ENCODE measurements at regions not wholly inside any gene's neighbourhood (a gene's known extent, or its start where the extent isn't known, plus 50 kb on each side); places are given as distances from the start of the nearest gene placed in this dataset.

DNA sequence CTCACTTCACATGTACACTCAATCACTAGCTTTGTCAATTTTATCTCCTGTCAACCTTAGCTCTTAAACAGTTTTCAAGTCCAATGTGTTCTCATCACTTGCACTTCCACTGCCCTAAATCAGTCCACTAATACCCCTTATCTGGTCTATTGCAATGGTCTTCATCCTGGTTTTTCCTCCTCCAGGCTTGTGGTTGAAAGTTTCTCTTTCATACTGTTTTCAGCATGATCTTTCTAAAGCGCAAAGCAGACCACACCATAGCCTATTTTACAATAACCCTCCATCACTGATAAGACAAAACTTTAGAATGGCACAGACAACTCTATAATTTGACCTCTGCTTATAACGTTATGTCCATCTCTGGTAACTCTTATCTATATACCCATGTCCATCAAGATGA is 62.0 kb upstream of the DDHD1 start:
- no peak for DNase-seq (ENCODE audit: low spot score)

DNA sequence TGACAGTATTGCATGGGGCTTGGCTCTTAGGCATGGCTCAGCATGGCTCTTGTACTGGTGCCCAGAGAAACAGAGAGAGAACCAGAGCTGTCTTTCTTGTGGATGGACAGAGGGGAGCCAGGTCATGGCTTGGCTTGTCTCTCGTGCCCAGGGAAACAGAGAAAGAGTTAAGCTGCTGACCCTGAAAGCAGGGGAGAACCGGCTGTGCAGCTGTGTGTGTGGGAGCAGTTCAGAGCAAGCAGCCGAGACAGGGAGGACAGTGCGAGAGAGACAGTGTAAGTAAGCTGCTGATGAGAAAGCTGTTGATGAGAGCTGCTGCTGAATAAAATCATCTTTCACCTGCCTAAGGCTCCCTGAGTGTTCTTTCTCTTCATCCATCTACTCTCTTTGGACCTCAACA is 61.3 kb upstream of the DDHD1 start:
- no peak for DNase-seq (ENCODE audit: low spot score)

DNA sequence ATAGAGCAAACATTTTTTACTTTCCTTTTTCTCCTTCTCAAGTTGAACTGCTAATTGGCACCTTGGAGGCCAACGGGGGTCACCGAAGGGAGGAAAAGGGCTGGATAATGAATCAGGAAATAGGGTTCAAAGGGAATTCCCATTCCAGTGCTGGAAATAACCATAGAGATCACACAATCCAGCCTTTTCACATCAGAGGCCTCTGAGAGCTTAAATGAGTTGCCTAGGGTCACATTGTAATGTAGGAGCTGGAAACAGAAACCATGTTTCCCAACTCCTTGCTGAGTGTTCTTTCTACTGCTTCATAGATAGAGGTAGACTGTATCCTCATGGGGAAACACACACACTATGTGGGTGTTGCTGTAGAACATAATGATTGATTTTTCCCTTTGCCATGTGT is 60.6 kb upstream of the DDHD1 start:
- DNase-seq (ENCODE audit: low spot score) = no peak

DNA sequence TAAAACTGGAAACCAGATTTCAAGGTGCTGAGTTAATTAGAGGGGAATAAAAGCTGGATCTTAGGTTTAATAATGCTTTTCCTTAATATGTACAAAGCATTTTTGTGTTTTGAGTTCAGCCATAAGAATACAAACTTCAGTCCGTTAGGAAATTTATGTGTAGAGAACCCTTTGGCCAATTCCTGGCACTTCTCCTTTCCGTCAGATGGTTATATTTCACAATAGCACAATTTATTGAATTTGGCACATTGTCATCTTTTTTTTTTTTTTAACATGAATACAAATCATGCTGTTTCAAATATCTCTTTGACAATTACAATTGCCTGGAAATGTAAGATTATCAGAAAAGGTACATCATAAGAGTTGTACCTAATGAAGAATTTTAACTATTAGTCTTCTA is 56.2 kb upstream of the DDHD1 start:
- DNase-seq (ENCODE audit: low spot score) = no peak

Data from RKO (cell line).